Mesendoderm (in vitro differentiated cells): ENCODE measurements at regions not wholly inside any gene's neighbourhood (a gene's known extent, or its start where the extent isn't known, plus 50 kb on each side); places are given as distances from the start of the nearest gene placed in this dataset.

ENCODE experiments used
- DNase-seq: peaks from one replicate; pipeline ENCODE4 v3.0.0; 2013
- H2AK5ac ChIP-seq: 2 replicates; pipeline ENCODE4 v1.6.1; 2013; ENCODE audit warnings: low read length, inconsistent platforms
- H2BK120ac ChIP-seq: 2 replicates; pipeline ENCODE4 v1.6.1; 2013; ENCODE audit warnings: low read depth, mild to moderate bottlenecking, low read length, moderate library complexity, mixed read lengths
- H2BK15ac ChIP-seq: replicated peaks from 2 replicates; pipeline ENCODE4 v1.6.1; 2013; ENCODE audit warnings: low read depth, mild to moderate bottlenecking, moderate library complexity
- H2BK5ac ChIP-seq: 2 replicates; pipeline ENCODE4 v1.6.1; 2013; ENCODE audit warnings: low read length, inconsistent platforms
- H3K18ac ChIP-seq: 2 replicates; pipeline ENCODE4 v1.6.1; 2013; ENCODE audit warnings: mild to moderate bottlenecking, low read length, mixed read lengths
- H3K23ac ChIP-seq: one replicate; pipeline ENCODE4 v1.6.1; 2013; ENCODE audit warnings: low read length
- H3K27ac ChIP-seq: 2 replicates; pipeline ENCODE4 v1.5.1; 2013; ENCODE audit warnings: low read depth, mild to moderate bottlenecking, inconsistent platforms, low read length, moderate library complexity
- H3K27me3 ChIP-seq: 2 replicates; pipeline ENCODE4 v1.6.1; 2013; ENCODE audit warnings: low read length, control low read depth, mild to moderate bottlenecking, inconsistent platforms; ENCODE audit not compliant: insufficient read depth, poor library complexity
- H3K36me3 ChIP-seq: 2 replicates; pipeline ENCODE4 v1.6.1; 2013; ENCODE audit warnings: low read length, inconsistent platforms; ENCODE audit not compliant: control insufficient read depth, insufficient read depth
- H3K4ac ChIP-seq: one replicate; pipeline ENCODE4 v1.6.1; 2013; ENCODE audit warnings: low read depth, mild to moderate bottlenecking, low read length, moderate library complexity
- H3K4me1 ChIP-seq: 2 replicates; pipeline ENCODE4 v1.6.1; 2013; ENCODE audit warnings: low read depth, low read length, inconsistent platforms; ENCODE audit not compliant: control insufficient read depth
- H3K4me2 ChIP-seq: 2 replicates; pipeline ENCODE4 v1.6.1; 2013; ENCODE audit warnings: low read length
- H3K4me3 ChIP-seq: 2 replicates; pipeline ENCODE4 v1.5.1; 2013; ENCODE audit warnings: mild to moderate bottlenecking, low read length
- H3K56ac ChIP-seq: one replicate; pipeline ENCODE4 v1.6.1; 2013; ENCODE audit warnings: low read length
- H3K79me1 ChIP-seq: 2 replicates; pipeline ENCODE4 v1.6.1; 2013; ENCODE audit warnings: low read length, inconsistent platforms
- H3K79me2 ChIP-seq: 2 replicates; pipeline ENCODE4 v1.6.1; 2013; ENCODE audit warnings: mild to moderate bottlenecking, low read length; ENCODE audit not compliant: control insufficient read depth, insufficient read depth
- H3K9ac ChIP-seq: 2 replicates; pipeline ENCODE4 v1.6.1; 2013; ENCODE audit warnings: low read length, inconsistent platforms
- H4K5ac ChIP-seq: one replicate; pipeline ENCODE4 v1.6.1; 2013; ENCODE audit warnings: low read length
- H4K8ac ChIP-seq: one replicate; pipeline ENCODE4 v1.6.1; 2013; ENCODE audit warnings: low read depth, mild to moderate bottlenecking, control low read depth, low read length, moderate library complexity
- WGBS: extraction: QIAGEN DNeasy Blood & Tissue Kit; methylation state at CpG from one replicate; pipeline ENCODE4 v1.1.7; 2013; ENCODE audit warnings: low lambda C conversion rate, missing lambda C conversion rate; ENCODE audit not compliant: insufficient coverage; ENCODE audit errors: extremely low coverage; 5-methylcytosine and 5-hydroxymethylcytosine counted together

- Histone ChIP-seq H2AK5ac (no peak overlapping the region), H4K8ac (no peak overlapping the region), H3K56ac (no peak overlapping the region), H3K9ac (no peak overlapping the region), H3K4me3 (no peak overlapping the region), H3K27me3 (no peaks in the 10 kb centered on the region), H3K18ac (no peak overlapping the region), H2BK15ac (no peak overlapping the region), H3K4ac (no peak overlapping the region), H3K36me3 (no peaks in the 10 kb centered on the region), H2BK120ac (no peak overlapping the region), H3K79me1 (no peaks in the 10 kb centered on the region), H4K5ac (no peak overlapping the region), H3K27ac (no peak overlapping the region), H3K79me2 (no peaks in the 10 kb centered on the region), H3K23ac (no peak overlapping the region), H3K4me1 (no peaks in the 10 kb centered on the region), H3K4me2 (no peak overlapping the region), H2BK5ac (no peak overlapping the region)
- DNase-seq, result no peak
- WGBS, result no CpG with 5 or more reads among the region's 8 CpGs
Measured at GRCh38 chr2:7269106-7269643, 352.0 kb downstream of the RNF144A start.

- Histone ChIP-seq H3K36me3 (no peaks in the 10 kb centered on the region), H3K9ac (no peak overlapping the region), H3K27ac (no peak overlapping the region), H3K56ac (no peak overlapping the region), H3K79me2 (no peaks in the 10 kb centered on the region), H3K23ac (no peak overlapping the region), H4K5ac (no peak overlapping the region), H4K8ac (no peak overlapping the region), H3K18ac (no peak overlapping the region), H3K4ac (no peak overlapping the region), H3K79me1 (no peaks in the 10 kb centered on the region), H3K4me3 (no peak overlapping the region), H3K4me1 (no peaks in the 10 kb centered on the region), H2BK15ac (no peak overlapping the region), H2BK120ac (no peak overlapping the region), H3K27me3 (no peaks in the 10 kb centered on the region), H2BK5ac (no peak overlapping the region), H2AK5ac (no peak overlapping the region), H3K4me2 (no peak overlapping the region)
- WGBS, result no CpG with 5 or more reads among the region's 7 CpGs
- no peak for DNase-seq
Measured at GRCh38 chr2:7270011-7270431, 352.8 kb downstream of the RNF144A start.

GRCh38 chr2:7272210-7272609, 355.0 kb downstream of the RNF144A start:
- no peaks in the 10 kb centered on the region for H3K4me1 ChIP-seq
- H4K8ac ChIP-seq, result no peak overlapping the region
- no peak overlapping the region for H3K4ac ChIP-seq
- H3K9ac ChIP-seq, result no peak overlapping the region
- no peaks in the 10 kb centered on the region for H3K79me1 ChIP-seq
- no peak overlapping the region for H3K4me2 ChIP-seq
- H2AK5ac ChIP-seq, result no peak overlapping the region
- no peak overlapping the region for H3K4me3 ChIP-seq
- H3K56ac ChIP-seq, result no peak overlapping the region
- DNase-seq, result no peak
- no peak overlapping the region for H4K5ac ChIP-seq
- no peak overlapping the region for H3K23ac ChIP-seq
- H3K27ac ChIP-seq, result no peak overlapping the region
- no peak overlapping the region for H2BK15ac ChIP-seq
- no peaks in the 10 kb centered on the region for H3K79me2 ChIP-seq
- H3K27me3 ChIP-seq, result no peaks in the 10 kb centered on the region
- H2BK5ac ChIP-seq, result no peak overlapping the region
- WGBS, result no CpG with 5 or more reads among the region's 3 CpGs
- H2BK120ac ChIP-seq, result no peak overlapping the region
- H3K36me3 ChIP-seq, result no peaks in the 10 kb centered on the region
- no peak overlapping the region for H3K18ac ChIP-seq

DNA sequence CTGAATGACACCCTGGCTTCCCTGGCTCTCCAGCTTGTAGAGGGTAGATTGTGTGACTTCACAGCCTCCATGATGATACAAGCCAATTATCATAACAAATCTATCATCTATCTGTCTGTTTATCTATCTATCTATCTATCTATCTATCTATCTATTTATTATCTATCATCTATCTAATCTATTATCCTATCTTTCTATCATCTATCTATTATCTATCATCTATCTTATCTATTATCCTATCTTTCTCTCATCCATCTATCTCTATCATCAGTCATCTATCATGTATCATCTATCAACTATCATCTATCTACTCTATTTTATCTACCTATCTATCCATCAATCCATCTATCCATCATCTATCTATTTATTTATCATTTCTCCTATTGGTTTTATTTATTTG, 361.8 kb downstream of the RNF144A start:
- DNase-seq, result no peak
- no peak overlapping the region for H4K5ac ChIP-seq
- H3K4ac ChIP-seq, result no peak overlapping the region
- H2BK5ac ChIP-seq, result no peak overlapping the region
- H3K27me3 ChIP-seq, result no peaks in the 10 kb centered on the region
- H2BK15ac ChIP-seq, result no peak overlapping the region
- no peak overlapping the region for H3K9ac ChIP-seq
- H3K36me3 ChIP-seq, result no peaks in the 10 kb centered on the region
- no peak overlapping the region for H3K27ac ChIP-seq
- no peak overlapping the region for H3K56ac ChIP-seq
- no peaks in the 10 kb centered on the region for H3K79me1 ChIP-seq
- no peak overlapping the region for H2BK120ac ChIP-seq
- H3K79me2 ChIP-seq, result no peaks in the 10 kb centered on the region
- no peak overlapping the region for H3K4me2 ChIP-seq
- H3K4me3 ChIP-seq, result no peak overlapping the region
- no peaks in the 10 kb centered on the region for H3K4me1 ChIP-seq
- H4K8ac ChIP-seq, result no peak overlapping the region
- no peak overlapping the region for H2AK5ac ChIP-seq
- H3K23ac ChIP-seq, result no peak overlapping the region
- H3K18ac ChIP-seq, result no peak overlapping the region

- Histone ChIP-seq H3K79me1 (no peaks in the 10 kb centered on the region), H4K5ac (no peak overlapping the region), H3K23ac (no peak overlapping the region), H3K27me3 (no peaks in the 10 kb centered on the region), H3K36me3 (no peaks in the 10 kb centered on the region), H3K4ac (no peak overlapping the region), H2BK120ac (no peak overlapping the region), H2BK15ac (no peak overlapping the region), H4K8ac (no peak overlapping the region), H3K79me2 (no peaks in the 10 kb centered on the region), H2AK5ac (no peak overlapping the region), H3K4me2 (no peak overlapping the region), H2BK5ac (no peak overlapping the region), H3K18ac (no peak overlapping the region), H3K27ac (no peak overlapping the region), H3K4me3 (no peak overlapping the region), H3K56ac (no peak overlapping the region), H3K9ac (no peak overlapping the region), H3K4me1 (no peaks in the 10 kb centered on the region)
- no peak for DNase-seq
- no CpG with 5 or more reads among the region's 7 CpGs for WGBS
Measured at GRCh38 chr2:7279421-7279949, 362.3 kb downstream of the RNF144A start.

GRCh38 chr2:7280790-7281189, 363.6 kb downstream of the RNF144A start:
- Histone ChIP-seq H3K79me1 (no peaks in the 10 kb centered on the region), H4K5ac (no peak overlapping the region), H3K4me3 (no peak overlapping the region), H3K18ac (no peak overlapping the region), H3K27me3 (no peaks in the 10 kb centered on the region), H3K79me2 (no peaks in the 10 kb centered on the region), H3K56ac (no peak overlapping the region), H3K4ac (no peak overlapping the region), H2BK5ac (no peak overlapping the region), H2AK5ac (no peak overlapping the region), H3K4me1 (no peaks in the 10 kb centered on the region), H3K9ac (no peak overlapping the region), H3K23ac (no peak overlapping the region), H2BK120ac (no peak overlapping the region), H3K27ac (no peak overlapping the region), H3K4me2 (no peak overlapping the region), H4K8ac (no peak overlapping the region), H2BK15ac (no peak overlapping the region), H3K36me3 (no peaks in the 10 kb centered on the region)
- no peak for DNase-seq
- WGBS, result no CpG with 5 or more reads among the region's 3 CpGs
